Iris pigment epithelial cell (primary cell): ENCODE measurements at regions not wholly inside any gene's neighbourhood (a gene's known extent, or its start where the extent isn't known, plus 50 kb on each side); places are given as distances from the start of the nearest gene placed in this dataset.
A peak's percentile ranks its signal among the peaks of the same experiment; 100 is the strongest.
"Not testable (repeated sequence)": the region's sequence is repeated elsewhere in the genome, so short reads cannot be mapped to it uniquely, and the experiment has no call there.

Source experiments
- DNase-seq: peaks from one replicate; pipeline ENCODE4 v3.0.0-alpha.2; 2011; ENCODE audit warnings: low read depth

DNA sequence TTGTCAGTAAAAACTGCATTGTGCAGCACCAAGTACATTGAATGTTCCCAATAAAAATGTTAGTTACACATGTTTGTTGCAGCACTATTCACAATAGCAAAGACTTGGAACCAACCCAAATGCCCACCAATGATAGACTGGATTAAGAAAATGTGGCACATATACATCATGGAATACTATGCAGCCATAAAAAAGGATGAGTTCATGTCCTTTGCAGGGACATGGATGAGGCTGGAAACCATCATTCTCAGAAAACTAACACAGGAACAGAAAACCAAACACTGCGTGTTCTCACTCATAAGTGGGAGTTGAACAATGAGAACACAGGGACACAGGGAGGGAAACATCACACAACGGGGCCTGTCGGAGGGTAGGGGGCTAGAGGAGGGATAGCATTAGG lies 401.3 kb upstream of the NR5A2 start:
- DNase-seq, result not testable (repeated sequence)

GRCh38 chr1:199629624-199630023 lies 397.9 kb upstream of the NR5A2 start:
- DNase-seq, result no peak

DNA sequence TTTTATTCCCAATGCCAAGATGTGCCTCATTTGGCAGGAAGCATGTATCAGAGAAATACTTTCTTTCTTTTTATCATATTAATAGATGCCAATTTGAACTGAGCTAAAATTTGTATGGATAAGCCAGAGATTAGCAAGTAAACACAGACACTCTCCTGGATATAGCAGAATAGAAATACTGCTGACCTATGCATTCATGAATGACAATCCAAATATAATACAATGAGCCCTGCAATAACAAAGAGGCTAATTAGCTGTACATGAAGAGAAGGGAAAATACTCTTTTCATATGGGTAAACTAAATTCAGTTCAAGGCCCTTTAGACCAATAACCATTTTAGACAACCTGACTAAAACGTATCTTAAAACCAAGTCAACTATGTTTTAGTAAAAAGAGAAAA lies 388.1 kb upstream of the NR5A2 start:
- no peak for DNase-seq

DNA sequence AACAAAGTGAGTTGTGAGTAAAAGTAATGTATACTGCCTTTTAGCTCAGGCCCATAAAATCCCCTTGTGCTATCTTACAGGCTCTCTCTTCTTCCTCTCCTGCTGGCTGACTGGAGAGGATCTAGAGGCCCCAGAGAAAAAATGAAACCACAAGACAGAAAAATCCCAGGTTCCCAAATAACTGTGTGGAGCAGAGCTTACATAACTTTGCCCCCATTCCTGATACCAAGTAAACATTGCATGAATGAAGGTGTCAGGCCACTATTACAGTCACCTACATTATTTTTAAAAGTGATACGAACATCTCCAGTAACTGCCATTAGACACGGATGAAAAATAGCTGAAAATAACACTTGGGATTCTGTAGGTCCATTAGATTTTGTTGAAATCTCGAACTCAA lies 386.0 kb upstream of the NR5A2 start:
- DNase-seq, result no peak

DNA sequence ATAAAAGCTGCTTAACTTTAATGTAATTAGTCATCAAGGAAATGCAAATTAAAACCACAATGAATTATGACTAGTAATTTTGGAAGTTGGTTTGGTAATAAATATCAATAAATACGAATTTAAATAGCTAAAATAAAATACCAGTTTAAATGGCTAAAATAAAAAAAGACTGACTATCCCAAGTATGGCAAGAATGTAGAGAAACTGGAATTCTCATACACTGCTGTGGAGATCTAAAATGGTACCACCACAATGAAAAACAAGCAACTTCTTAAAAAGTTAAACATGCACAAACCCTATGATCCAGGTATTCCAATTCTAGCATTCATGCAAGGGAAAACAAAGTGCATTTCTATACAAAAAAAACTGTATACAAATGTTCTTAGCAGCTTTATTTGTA lies 382.6 kb upstream of the NR5A2 start:
- no peak for DNase-seq

GRCh38 chr1:199646761-199647160 lies 380.7 kb upstream of the NR5A2 start:
- DNase-seq, result no peak

GRCh38 chr1:199657449-199657848 lies 370.1 kb upstream of the NR5A2 start:
- no peak for DNase-seq

DNA sequence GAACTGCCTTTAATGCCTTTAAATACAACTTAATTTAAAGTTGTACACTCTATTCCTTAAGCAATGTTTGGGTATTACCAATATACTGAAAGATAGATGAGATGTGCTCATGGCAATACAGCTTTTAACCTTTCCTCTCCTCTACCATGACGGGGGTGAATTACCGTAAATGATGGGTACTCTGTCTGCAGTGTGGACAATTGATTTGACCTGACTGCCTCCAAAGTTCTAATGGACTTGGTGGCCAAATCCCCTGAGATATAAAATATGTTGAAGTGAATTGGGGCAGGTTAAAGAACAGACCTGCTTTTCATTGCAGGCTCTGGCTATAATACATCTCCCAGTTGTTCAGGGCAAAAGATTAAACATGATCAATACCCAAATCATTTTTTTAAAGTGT lies 367.4 kb upstream of the NR5A2 start:
- DNase-seq, result no peak

GRCh38 chr1:199665371-199665770 lies 362.1 kb upstream of the NR5A2 start:
- no peak for DNase-seq

DNA sequence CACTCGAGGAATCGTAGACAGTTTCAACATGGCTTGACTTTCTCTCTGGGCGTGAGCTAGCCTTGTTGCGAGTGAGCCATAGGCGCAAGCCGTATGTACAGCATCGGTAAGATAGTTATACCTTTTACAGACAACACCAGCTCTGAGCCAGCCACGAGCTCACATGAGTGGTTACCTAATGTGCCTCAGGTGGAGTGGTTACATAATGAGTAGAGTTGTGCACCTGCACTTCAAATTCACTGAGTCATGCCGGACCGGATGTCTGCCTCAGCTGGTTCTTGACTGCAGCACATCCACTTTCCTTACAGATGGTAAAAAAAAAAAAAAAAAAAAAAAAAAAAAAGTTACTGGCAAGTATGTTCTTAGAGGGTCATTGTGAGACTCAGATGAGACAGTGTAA lies 360.4 kb upstream of the NR5A2 start:
- no peak for DNase-seq

DNA sequence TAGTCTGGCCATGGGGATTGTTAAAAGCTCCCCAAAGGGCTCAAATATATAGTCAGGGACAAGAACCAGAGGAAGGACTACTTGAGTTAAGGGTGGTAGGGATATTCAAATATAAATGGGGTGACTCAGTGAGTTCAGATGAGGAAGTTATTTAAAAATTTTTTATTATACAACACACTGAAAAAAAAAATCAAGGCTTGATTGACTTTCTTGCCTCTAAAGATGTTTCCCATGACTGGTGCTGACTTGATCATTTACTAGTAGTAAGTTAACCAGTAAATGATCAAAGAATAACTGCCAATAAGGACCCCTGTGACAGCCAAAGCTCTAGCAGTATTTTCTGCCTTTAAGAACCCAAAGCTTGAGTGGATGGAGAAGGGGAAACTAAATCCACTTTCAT lies 357.6 kb upstream of the NR5A2 start:
- no peak for DNase-seq

GRCh38 chr1:199671684-199672083 lies 355.8 kb upstream of the NR5A2 start:
- no peak for DNase-seq

DNA sequence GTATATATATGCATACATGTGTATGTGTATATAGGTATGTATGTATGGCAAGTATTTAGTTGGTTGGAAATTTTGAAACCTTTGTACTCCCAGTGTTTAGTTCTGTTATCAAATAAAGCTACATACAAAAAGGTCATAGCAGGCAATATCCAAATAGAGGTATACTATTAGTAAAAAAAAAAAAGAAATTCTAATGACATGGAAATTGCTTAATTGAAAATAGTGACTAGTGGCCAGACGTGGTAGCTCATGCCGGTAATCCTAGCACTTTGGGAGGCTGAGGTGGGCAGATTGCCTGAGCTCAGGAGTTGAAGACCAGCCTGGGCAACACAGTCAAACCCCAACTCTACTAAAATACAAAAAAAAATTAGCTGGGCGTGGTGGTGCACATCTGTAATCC lies 351.6 kb upstream of the NR5A2 start:
- DNase-seq, result no peak

- DNase-seq, result peak; percentile 36
These were observed 348.7 kb upstream of the NR5A2 start for GRCh38 chr1:199678771-199679170.

- no peak for DNase-seq
These were observed 345.4 kb upstream of the NR5A2 start for GRCh38 chr1:199682081-199682480.

DNA sequence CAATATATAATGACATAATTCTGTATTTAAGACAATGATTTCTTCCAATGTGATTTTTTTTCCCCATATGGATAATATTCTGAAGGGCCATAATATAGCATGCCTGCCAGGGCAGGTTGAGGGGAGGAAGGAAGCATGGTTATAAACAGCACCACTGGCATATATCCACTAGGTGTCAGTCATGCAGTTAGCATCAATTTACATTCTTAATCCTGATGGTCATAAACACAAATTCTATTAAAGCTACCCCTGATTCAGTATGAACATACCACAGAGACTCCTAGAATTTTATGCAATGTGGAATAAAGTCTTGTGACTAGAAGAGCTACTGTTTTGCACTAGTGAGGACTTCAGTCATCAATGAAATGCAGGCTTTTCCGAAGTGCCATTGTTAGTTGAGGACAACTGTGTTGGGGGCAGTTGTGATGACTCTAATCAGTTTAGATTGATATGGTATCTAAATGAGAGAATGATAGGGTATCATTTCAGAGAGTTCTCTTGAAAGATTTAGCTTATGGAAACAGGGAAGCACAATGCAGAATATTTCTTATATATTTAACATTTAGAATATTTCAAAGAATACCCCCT lies 342.7 kb upstream of the NR5A2 start:
- peak; percentile 85 for DNase-seq

- peak; percentile 69 for DNase-seq
These were observed 342.1 kb upstream of the NR5A2 start for GRCh38 chr1:199685369-199685768.

- peak; percentile 63 for DNase-seq
These were observed 340.2 kb upstream of the NR5A2 start for GRCh38 chr1:199687321-199687720.

- DNase-seq, result peak; percentile 16
These were observed 339.3 kb upstream of the NR5A2 start for GRCh38 chr1:199688133-199688676.

- no peak for DNase-seq
These were observed 338.7 kb upstream of the NR5A2 start for GRCh38 chr1:199688774-199689173.

GRCh38 chr1:199690496-199690895 lies 337.0 kb upstream of the NR5A2 start:
- DNase-seq, result peak; percentile 16

GRCh38 chr1:199691540-199691939 lies 336.0 kb upstream of the NR5A2 start:
- DNase-seq, result peak; percentile 94

- no peak for DNase-seq
These were observed 333.8 kb upstream of the NR5A2 start for GRCh38 chr1:199693724-199694123.

GRCh38 chr1:199696225-199696624 lies 331.3 kb upstream of the NR5A2 start:
- DNase-seq, result no peak
